GM12878 (cell line): ENCODE measurements at regions not wholly inside any gene's neighbourhood (a gene's known extent, or its start where the extent isn't known, plus 50 kb on each side); places are given as distances from the start of the nearest gene placed in this dataset.

ENCODE experiments used
- FOS ChIP-seq: IDR thresholded peaks from 3 replicates; pipeline ENCODE4 v1.6.1; 2011; ENCODE audit warnings: borderline replicate concordance; ENCODE audit not compliant: insufficient read length; ENCODE audit errors: extremely low read depth
- IRF3 ChIP-seq: fragments of 450-650 bp; IDR thresholded peaks from 2 replicates; pipeline ENCODE4 v1.6.1; 2014; ENCODE audit warnings: mild to moderate bottlenecking
- MYC ChIP-seq: IDR thresholded peaks from 2 replicates; pipeline ENCODE4 v1.6.1; 2011; ENCODE audit warnings: mild to moderate bottlenecking, low read length, moderate library complexity, inconsistent platforms; ENCODE audit not compliant: insufficient read depth, insufficient replicate concordance, insufficient read length, severe bottlenecking
- POLR2AphosphoS5 ChIP-seq: IDR thresholded peaks from 2 replicates; pipeline ENCODE4 v1.6.1; 2011; ENCODE audit warnings: mild to moderate bottlenecking, low read length, inconsistent platforms
- ZBTB33 ChIP-seq: fragments of 450-650 bp; IDR thresholded peaks from 2 replicates; pipeline ENCODE4 v1.6.1; 2017; ENCODE audit warnings: mild to moderate bottlenecking
- ZNF687 ChIP-seq: fragments of 450-650 bp; IDR thresholded peaks from 2 replicates; pipeline ENCODE4 v1.6.1; 2017; ENCODE audit warnings: mild to moderate bottlenecking, moderate library complexity

- TF ChIP-seq IRF3 = no peak
- TF ChIP-seq ZNF687 = no peak
- no peak for TF ChIP-seq MYC
- no peak for TF ChIP-seq ZBTB33
- TF ChIP-seq POLR2AphosphoS5 = no peak
- no peak for TF ChIP-seq FOS
Measured at GRCh38 chr17:71099003-71099714, 929.8 kb downstream of the KCNJ2 start (continued).
